Osteocyte (in vitro differentiated cells): ENCODE measurements at regions not wholly inside any gene's neighbourhood (a gene's known extent, or its start where the extent isn't known, plus 50 kb on each side); places are given as distances from the start of the nearest gene placed in this dataset.

ENCODE experiments used
- DNase-seq: peaks from one replicate; pipeline ENCODE4 v3.0.0; 2021; ENCODE audit warnings: mixed read lengths; ENCODE audit not compliant: unreplicated experiment; ENCODE audit errors: extremely low spot score
- H3K27ac Mint-ChIP-seq: one replicate; pipeline ENCODE4 v1.8.0; 2021; ENCODE audit warnings: mild to moderate bottlenecking, mixed read lengths; ENCODE audit not compliant: unreplicated experiment
- H3K27me3 Mint-ChIP-seq: one replicate; pipeline ENCODE4 v1.8.0; 2021; ENCODE audit warnings: mixed read lengths; ENCODE audit not compliant: unreplicated experiment
- H3K36me3 Mint-ChIP-seq: one replicate; pipeline ENCODE4 v1.8.0; 2021; ENCODE audit warnings: mixed read lengths; ENCODE audit not compliant: unreplicated experiment
- H3K4me1 Mint-ChIP-seq: one replicate; pipeline ENCODE4 v1.8.0; 2021; ENCODE audit warnings: mixed read lengths; ENCODE audit not compliant: unreplicated experiment
- H3K4me3 Mint-ChIP-seq: one replicate; pipeline ENCODE4 v1.8.0; 2021; ENCODE audit warnings: mild to moderate bottlenecking, moderate library complexity, mixed read lengths; ENCODE audit not compliant: unreplicated experiment
- H3K9me3 Mint-ChIP-seq: one replicate; pipeline ENCODE4 v1.8.0; 2021; ENCODE audit warnings: mixed read lengths; ENCODE audit not compliant: unreplicated experiment
- CTCF ChIP-seq: fragments of 200-600 bp; sonication (generic); IDR thresholded peaks from 2 replicates; pipeline ENCODE4 v1.5.0; 2021; ENCODE audit warnings: antibody characterized with exemption, mild to moderate bottlenecking, moderate library complexity

DNA sequence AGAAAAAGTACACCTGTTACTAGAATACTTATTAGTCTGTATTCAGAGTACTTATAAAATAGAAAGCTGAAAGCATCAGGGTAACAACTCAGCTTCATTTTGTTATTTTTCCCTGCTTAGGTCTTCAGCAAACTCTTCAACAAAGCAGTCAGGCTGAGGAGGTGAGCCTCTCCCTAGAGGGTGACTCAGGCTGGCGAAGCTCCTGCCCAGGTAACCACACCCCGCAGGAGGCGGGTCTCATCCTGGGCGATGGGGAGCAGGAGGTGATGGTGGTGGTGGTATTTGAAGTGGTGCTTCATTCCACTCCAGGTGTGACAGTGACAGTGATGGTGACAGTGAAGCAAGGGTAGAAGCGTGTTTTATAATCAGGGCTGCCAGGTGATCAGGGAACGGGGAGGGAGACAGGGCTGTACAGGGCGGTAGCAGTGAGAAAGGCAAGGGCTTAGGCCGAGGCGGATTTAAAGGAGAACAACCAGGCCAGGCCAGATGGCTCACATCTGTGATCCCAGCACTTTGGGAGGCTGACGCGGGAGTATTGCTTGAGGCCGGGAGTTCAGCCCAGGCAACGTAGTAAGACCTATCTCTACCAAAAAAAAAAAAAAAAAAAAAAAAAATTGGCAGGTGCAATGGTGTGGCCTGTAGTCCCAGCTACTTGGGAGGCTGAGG lies 127.1 kb downstream of the SOCS6 start:
- no peak for DNase-seq
- Mint-ChIP-seq H3K27ac (no peak overlapping the region), H3K4me1 (peaks cover 6% of the 10 kb centered on the region), H3K4me3 (no peak overlapping the region), H3K27me3 (no peaks in the 10 kb centered on the region), H3K36me3 (no peaks in the 10 kb centered on the region), H3K9me3 (no peaks in the 10 kb centered on the region)
- TF ChIP-seq CTCF: no peak

DNA sequence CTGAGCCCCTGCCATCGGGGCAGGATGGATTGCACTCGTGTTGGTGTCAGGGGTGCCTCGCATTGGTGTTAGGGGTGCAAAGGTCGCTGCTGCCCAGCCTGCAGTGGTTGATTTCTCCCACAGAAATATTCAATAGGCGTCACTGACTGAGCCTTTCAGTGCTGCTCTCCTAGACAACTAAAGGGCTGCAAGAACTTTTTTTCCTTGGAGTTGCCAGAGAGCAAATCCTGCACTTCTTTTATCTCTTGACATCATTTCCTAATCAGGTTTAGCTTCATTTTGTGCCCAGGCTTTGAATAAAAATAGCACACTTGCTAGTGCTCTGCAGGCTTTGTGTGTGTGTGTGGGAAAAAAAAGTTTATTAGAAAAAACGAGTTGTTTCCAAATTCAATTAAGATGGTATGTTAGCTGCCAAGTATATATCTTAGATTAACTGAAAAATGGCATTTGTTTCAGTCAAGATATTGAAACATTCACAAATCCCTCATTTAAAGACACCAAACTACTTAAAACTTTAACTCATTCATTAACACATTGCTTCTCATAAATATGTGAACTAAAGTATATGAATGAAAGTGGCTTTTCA lies 125.6 kb downstream of the SOCS6 start:
- TF ChIP-seq CTCF: no peak
- Mint-ChIP-seq H3K4me3 (no peak overlapping the region), H3K27ac (no peak overlapping the region), H3K36me3 (no peaks in the 10 kb centered on the region), H3K9me3 (no peaks in the 10 kb centered on the region), H3K27me3 (no peaks in the 10 kb centered on the region), H3K4me1 (no peaks in the 10 kb centered on the region)
- no peak for DNase-seq

GRCh38 chr18:70413455-70413854 lies 124.6 kb downstream of the SOCS6 start:
- H3K36me3 Mint-ChIP-seq: no peaks in the 10 kb centered on the region
- DNase-seq: no peak
- no peak overlapping the region for H3K27ac Mint-ChIP-seq
- no peaks in the 10 kb centered on the region for H3K9me3 Mint-ChIP-seq
- no peaks in the 10 kb centered on the region for H3K4me1 Mint-ChIP-seq
- H3K4me3 Mint-ChIP-seq: no peak overlapping the region
- H3K27me3 Mint-ChIP-seq: no peaks in the 10 kb centered on the region
- TF ChIP-seq CTCF: no peak

GRCh38 chr18:70411876-70412435 lies 123.1 kb downstream of the SOCS6 start:
- H3K4me1 Mint-ChIP-seq: no peaks in the 10 kb centered on the region
- no peaks in the 10 kb centered on the region for H3K27me3 Mint-ChIP-seq
- H3K9me3 Mint-ChIP-seq: no peaks in the 10 kb centered on the region
- H3K36me3 Mint-ChIP-seq: no peaks in the 10 kb centered on the region
- TF ChIP-seq CTCF: no peak
- H3K4me3 Mint-ChIP-seq: no peak overlapping the region
- no peak overlapping the region for H3K27ac Mint-ChIP-seq
- DNase-seq: no peak

DNA sequence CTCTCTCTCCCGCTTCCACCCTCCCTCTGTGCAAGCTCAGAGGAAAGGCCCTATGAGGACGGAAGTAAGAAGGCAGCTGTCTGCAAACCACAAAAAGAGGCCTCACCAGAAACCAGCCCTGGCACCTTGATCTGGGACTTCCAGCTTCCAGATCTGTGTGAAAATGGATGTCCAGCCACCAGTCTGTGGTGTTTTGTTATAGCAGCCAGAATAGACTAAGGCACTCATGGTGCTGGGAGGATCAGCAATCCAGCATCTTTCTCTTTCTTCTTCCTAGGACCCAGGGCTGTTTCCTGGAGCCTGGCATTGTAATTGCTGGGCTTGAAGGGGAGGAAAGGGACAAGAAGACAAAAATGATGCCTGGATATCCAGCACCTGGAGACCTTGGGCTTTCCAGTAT lies 122.5 kb downstream of the SOCS6 start:
- Mint-ChIP-seq H3K4me1 (no peaks in the 10 kb centered on the region), H3K9me3 (no peaks in the 10 kb centered on the region), H3K27me3 (no peaks in the 10 kb centered on the region), H3K36me3 (no peaks in the 10 kb centered on the region), H3K27ac (no peak overlapping the region), H3K4me3 (no peak overlapping the region)
- DNase-seq: no peak
- TF ChIP-seq CTCF: no peak
